ENCODE measurements at regions not wholly inside any gene's neighbourhood (a gene's known extent, or its start where the extent isn't known, plus 50 kb on each side); places are given as distances from the start of the nearest gene placed in this dataset.

- 55% methylated on average over 8 of the region's 15 CpGs for WGBS (ENCODE audit: missing lambda C conversion rate)
- POLR2A ChIA-PET = no interaction called here
- TF ChIP-seq ZNF302 (CRISPR knock-in tag; IDR thresholded peaks at IDR 0.05) = no peak
- TF ChIP-seq ESRRA (IDR thresholded peaks at IDR 0.05; ENCODE audit: borderline replicate concordance, low read length) = no peak
- no peak for TF ChIP-seq RFX5 (IDR thresholded peaks at IDR 0.05)
- TF ChIP-seq JUN (IDR thresholded peaks at IDR 0.05) = no peak
- TF ChIP-seq, protein P1, sequence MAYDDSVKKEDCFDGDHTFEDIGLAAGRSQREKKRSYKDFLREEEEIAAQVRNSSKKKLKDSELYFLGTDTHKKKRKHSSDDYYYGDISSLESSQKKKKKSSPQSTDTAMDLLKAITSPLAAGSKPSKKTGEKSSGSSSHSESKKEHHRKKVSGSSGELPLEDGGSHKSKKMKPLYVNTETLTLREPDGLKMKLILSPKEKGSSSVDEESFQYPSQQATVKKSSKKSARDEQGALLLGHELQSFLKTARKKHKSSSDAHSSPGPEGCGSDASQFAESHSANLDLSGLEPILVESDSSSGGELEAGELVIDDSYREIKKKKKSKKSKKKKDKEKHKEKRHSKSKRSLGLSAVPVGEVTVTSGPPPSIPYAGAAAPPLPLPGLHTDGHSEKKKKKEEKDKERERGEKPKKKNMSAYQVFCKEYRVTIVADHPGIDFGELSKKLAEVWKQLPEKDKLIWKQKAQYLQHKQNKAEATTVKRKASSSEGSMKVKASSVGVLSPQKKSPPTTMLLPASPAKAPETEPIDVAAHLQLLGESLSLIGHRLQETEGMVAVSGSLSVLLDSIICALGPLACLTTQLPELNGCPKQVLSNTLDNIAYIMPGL (CRISPR knock-in tag; IDR thresholded peaks at IDR 0.05; ENCODE audit: borderline replicate concordance) = no peak
- TF ChIP-seq NR3C1 (IDR thresholded peaks at IDR 0.05) = no peak
- TF ChIP-seq, protein P2, sequence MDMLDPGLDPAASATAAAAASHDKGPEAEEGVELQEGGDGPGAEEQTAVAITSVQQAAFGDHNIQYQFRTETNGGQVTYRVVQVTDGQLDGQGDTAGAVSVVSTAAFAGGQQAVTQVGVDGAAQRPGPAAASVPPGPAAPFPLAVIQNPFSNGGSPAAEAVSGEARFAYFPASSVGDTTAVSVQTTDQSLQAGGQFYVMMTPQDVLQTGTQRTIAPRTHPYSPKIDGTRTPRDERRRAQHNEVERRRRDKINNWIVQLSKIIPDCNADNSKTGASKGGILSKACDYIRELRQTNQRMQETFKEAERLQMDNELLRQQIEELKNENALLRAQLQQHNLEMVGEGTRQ (IDR thresholded peaks at IDR 0.05) = no peak
- no peak for TF ChIP-seq MYC (IDR thresholded peaks at IDR 0.05; ENCODE audit: borderline replicate concordance, low read length)
- TF ChIP-seq FOSL2 (IDR thresholded peaks at IDR 0.05) = no peak
- no peak for TF ChIP-seq FOSL2 (CRISPR knock-in tag; IDR thresholded peaks at IDR 0.05)
- no peak for TF ChIP-seq HOXA7 (CRISPR knock-in tag; IDR thresholded peaks at IDR 0.05)
- TF ChIP-seq EHF (CRISPR knock-in tag; IDR thresholded peaks at IDR 0.05) = no peak
- TF ChIP-seq, protein P3, sequence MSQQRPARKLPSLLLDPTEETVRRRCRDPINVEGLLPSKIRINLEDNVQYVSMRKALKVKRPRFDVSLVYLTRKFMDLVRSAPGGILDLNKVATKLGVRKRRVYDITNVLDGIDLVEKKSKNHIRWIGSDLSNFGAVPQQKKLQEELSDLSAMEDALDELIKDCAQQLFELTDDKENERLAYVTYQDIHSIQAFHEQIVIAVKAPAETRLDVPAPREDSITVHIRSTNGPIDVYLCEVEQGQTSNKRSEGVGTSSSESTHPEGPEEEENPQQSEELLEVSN (IDR thresholded peaks at IDR 0.05; ENCODE audit: borderline replicate concordance, low read depth) = no peak
- TF ChIP-seq ZFP36 (IDR thresholded peaks at IDR 0.05; ENCODE audit: borderline replicate concordance, partially characterized antibody) = no peak
- no peak for TF ChIP-seq HOXB5 (CRISPR knock-in tag; IDR thresholded peaks at IDR 0.05)
- no peak for TF ChIP-seq ATOH8 (CRISPR knock-in tag; IDR thresholded peaks at IDR 0.05; ENCODE audit: low read depth)
- no peak for TF ChIP-seq NPAS2 (CRISPR knock-in tag; IDR thresholded peaks at IDR 0.05; ENCODE audit: borderline replicate concordance)
- TF ChIP-seq, protein P4, sequence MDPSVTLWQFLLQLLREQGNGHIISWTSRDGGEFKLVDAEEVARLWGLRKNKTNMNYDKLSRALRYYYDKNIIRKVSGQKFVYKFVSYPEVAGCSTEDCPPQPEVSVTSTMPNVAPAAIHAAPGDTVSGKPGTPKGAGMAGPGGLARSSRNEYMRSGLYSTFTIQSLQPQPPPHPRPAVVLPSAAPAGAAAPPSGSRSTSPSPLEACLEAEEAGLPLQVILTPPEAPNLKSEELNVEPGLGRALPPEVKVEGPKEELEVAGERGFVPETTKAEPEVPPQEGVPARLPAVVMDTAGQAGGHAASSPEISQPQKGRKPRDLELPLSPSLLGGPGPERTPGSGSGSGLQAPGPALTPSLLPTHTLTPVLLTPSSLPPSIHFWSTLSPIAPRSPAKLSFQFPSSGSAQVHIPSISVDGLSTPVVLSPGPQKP (IDR thresholded peaks at IDR 0.05; ENCODE audit: low read depth, low read length) = no peak
- Histone ChIP-seq H3K9me3 (no peaks in the 10 kb centered on the region), H3K27ac (no peak overlapping the region), H3K4me1 (no peaks in the 10 kb centered on the region), H3K4me3 (no peak overlapping the region), H3K4me2 (no peak overlapping the region)
- no peak for DNase-seq (ENCODE audit: low read depth in 1 of 2, low spot score in 1 of 2)
- CTCF ChIA-PET = no interaction called here
- no peak for ATAC-seq
- no peak for FAIRE-seq
Observed at GRCh38 chr5:4222821-4223220, 627.2 kb downstream of the IRX1 start.

DNA sequence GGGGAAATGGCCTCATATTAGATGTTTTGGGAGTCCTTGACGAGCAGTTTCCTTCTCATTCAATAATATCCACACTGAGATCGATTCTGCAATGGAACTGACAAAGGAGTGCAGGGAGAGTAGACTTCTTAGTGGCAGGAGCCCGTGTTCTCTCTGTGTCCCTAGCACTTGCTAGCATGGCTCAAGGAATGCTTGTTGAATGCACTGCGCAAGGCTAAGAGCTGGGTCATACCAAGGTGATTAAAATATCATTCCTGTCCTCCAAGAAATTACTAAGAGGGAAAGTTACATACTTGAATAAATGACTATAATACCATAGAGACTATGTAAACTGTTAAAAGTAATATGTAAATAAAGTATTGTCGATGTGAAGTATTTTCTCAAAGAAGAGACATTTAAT, 630.1 kb downstream of the IRX1 start:
- ChIA-PET CTCF (no interaction called here), POLR2A (no interaction called here)
- H3K4me2 ChIP-seq = no peak overlapping the region
- no peaks in the 10 kb centered on the region for H3K9me3 ChIP-seq
- no peak overlapping the region for H3K27ac ChIP-seq
- DNase-seq (ENCODE audit: low read depth in 1 of 2, low spot score in 1 of 2) = no peak
- TF ChIP-seq JUN (IDR thresholded peaks at IDR 0.05) = no peak
- no peak for TF ChIP-seq ATOH8 (CRISPR knock-in tag; IDR thresholded peaks at IDR 0.05; ENCODE audit: low read depth)
- TF ChIP-seq CEBPB (IDR thresholded peaks at IDR 0.05) = no peak
- TF ChIP-seq FOSB (CRISPR knock-in tag; IDR thresholded peaks at IDR 0.05) = no peak
- no peak for TF ChIP-seq RFX5 (IDR thresholded peaks at IDR 0.05)
- no peak for TF ChIP-seq MYC (IDR thresholded peaks at IDR 0.05; ENCODE audit: borderline replicate concordance, low read length)
- TF ChIP-seq FOSL2 (IDR thresholded peaks at IDR 0.05) = no peak
- TF ChIP-seq FOSL2 (CRISPR knock-in tag; IDR thresholded peaks at IDR 0.05) = no peak
- no peak for TF ChIP-seq ZC3H11A (IDR thresholded peaks at IDR 0.05)
- TF ChIP-seq KDM5A (IDR thresholded peaks at IDR 0.05) = no peak
- TF ChIP-seq ZNF302 (CRISPR knock-in tag; IDR thresholded peaks at IDR 0.05) = no peak
- TF ChIP-seq, protein P1 (CRISPR knock-in tag; IDR thresholded peaks at IDR 0.05; ENCODE audit: borderline replicate concordance) = no peak
- TF ChIP-seq EHF (CRISPR knock-in tag; IDR thresholded peaks at IDR 0.05) = no peak
- no peak for TF ChIP-seq EP300 (IDR thresholded peaks at IDR 0.05)
- FAIRE-seq = no peak
- H3K4me3 ChIP-seq = no peak overlapping the region
- 11% methylated on average over 5 of the region's 5 CpGs for WGBS (ENCODE audit: missing lambda C conversion rate)
- H3K4me1 ChIP-seq = no peaks in the 10 kb centered on the region
- no peak for ATAC-seq
